ENCODE measurements at regions not wholly inside any gene's neighbourhood (a gene's known extent, or its start where the extent isn't known, plus 50 kb on each side); places are given as distances from the start of the nearest gene placed in this dataset.

DNA sequence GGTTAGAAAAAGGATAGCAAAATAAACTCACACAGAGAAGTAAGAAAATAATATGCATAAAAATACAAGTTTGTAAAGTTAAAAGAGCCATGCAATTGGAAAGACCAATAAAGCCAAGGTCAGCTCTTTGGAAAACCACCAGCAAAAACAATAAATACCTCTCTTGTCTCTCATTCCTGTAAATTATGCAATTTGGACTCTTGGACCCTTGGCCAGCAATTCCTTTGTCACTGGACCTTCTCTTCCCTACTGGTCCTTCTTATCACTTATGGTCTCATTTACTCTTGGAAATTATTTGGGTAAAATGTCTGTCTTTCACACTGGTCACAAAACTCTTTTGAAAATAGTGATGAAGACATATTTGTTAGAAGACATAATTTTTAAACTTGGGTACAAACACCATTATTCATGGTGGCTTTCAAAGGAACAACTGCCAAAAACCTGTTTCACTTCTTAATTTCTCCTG, 379.5 kb downstream of the TMEM232 start:
- no peak for DNase-seq (ENCODE audit: low read depth in 2 of 2, low spot score in 1 of 2)

DNA sequence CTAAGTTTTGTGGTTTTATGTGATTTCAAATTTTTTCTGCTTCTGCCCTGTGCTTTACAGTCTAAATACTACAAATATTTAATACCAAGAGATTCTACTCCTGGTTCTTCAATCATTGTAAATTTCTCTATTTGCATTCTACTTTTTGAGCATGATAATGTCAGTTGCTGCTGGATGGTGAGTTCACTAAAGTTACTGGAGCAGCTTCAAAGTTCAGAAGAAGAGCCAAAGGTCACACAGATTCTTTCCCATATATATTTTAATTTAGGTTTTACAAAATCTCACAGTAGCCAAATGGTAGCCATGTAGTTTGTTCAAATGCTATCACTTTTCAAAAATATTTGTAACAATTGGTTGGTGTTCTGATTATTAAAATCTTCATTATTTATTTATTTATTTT, 378.7 kb downstream of the TMEM232 start:
- DNase-seq (ENCODE audit: low read depth in 2 of 2, low spot score in 1 of 2), result no peak

DNA sequence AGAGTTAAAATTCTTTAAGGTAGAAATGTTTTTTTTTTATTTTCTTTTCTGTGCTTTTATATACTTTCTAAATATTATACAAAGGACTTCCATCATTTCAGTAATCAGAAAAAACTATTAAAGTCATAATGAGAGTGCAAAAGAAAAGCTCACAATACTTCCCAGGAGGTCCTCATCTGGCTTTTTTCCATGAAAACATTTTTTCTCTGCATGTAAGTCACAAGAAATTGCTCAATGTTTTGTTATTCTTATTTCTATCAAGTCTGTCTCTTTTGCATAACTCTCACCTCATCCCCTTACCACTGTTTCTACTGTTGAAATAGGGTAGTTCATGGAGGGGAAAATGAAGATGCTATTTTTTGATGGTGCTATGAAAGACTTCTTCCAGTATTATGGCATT, 375.0 kb downstream of the TMEM232 start:
- DNase-seq (ENCODE audit: low read depth in 2 of 2, low spot score in 1 of 2), result no peak

DNA sequence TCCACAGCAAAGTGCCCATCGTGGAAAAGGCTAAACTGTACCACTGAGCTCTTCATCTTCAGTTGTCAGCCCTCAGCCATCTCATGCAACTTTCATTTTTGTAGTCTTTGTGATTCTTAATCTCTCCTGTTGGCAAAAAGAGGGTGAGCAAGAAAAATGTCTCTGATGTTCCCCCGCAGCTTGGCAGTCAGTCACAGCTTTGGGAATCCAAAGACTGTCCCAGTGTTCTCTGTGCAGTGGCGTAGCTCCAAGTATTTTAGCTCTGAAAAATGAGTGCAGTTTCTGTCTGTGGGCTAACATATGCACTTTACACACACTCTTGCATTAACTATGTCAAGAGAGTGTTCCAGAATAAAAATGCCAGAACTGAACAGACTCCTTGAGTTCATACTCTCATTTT, 372.2 kb downstream of the TMEM232 start:
- DNase-seq (ENCODE audit: low read depth in 2 of 2, low spot score in 1 of 2), result no peak

DNA sequence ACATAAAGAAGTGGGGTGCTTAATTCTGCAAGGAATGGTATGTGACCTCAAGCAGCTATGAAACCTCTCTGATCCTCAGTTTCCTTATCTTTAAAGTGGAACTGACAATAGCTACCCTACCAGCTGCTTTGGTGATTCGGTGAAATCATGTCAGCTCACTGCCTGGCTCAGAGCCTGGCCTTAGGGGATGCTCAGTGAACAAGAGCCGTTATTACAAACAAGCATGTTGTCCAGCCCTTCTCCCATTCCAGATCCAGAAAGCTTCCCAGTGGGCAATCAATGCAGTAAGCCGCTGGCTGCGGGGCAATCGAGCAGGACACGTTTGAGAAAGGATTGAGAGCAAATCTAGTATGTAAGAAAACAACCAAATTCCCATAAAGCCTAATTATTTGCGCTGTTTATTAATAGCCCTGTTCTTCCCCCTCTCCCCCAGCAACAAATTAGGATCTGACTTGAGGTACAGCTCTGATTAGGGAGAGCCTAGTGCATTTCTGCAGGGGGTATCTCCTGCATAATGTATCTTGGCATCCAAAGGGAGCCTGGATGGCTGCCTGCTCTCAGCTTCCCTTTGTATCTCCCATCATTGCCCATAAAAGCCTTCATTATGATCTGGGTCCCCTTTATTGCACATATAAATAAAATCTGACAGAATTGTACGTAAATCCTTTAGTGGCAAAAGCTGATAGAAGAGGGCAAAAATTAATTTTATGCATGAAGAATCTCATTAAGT, 371.4 kb downstream of the TMEM232 start:
- no peak for DNase-seq (ENCODE audit: low read depth in 2 of 2, low spot score in 1 of 2)

DNA sequence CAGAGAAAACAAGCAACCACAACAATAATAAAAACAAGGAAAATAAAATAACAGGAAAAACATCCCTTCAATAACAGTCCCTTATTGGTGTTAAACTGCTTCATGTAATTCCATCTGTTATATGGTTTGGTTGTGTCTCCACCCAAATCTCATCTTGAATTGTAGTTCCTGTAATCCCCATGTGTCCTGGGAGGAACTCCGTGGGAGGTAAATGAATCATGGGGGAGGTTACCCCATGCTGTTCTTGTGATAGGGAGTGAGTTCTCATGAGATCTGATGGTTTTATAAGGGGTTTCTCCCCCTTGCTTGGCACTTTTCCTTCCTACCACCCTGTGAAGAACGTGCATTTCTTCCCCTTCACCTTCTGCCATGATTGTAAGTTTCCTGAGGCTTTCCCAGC, 369.8 kb downstream of the TMEM232 start:
- DNase-seq (ENCODE audit: low read depth in 2 of 2, low spot score in 1 of 2), result no peak

DNA sequence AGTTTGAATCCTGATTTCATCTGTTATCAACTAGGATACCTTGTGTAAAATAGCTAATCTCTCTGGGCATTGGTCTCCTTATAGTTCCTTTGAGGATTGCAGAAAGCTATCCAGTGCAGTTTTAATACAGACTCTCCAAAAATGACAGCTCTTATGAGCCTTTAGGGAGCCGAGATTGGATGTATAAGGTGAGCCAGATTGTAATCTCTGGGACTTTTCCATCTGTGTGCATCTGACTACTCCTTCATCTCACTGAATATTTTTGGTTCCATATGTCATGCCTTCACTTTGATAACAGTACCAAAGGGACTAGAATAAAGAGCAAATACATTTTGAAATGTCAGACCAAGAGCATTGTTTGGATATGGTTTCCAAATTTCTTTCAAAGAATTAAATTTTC, 367.2 kb downstream of the TMEM232 start:
- no peak for DNase-seq (ENCODE audit: low read depth in 2 of 2, low spot score in 1 of 2)

DNA sequence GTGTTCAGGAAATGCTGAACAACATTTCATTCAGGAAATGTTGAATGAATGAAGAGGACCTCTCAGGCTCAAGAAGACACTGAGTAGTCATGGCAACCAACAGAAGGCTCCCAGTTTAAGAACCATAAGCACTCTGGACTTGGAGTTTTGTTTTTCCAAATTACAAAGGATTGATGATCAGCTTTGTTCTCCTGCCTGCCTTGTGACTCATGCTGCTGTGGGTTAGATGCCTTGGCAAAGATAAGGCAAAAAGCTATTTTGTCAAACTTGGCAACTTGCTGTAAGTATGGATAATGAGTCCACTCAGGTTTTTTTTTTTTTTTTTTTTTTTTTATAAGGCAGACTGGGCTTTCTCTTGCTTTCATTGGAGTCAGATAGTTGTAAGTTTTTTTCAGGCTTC, 365.0 kb downstream of the TMEM232 start:
- no peak for DNase-seq (ENCODE audit: low read depth in 2 of 2, low spot score in 1 of 2)

DNA sequence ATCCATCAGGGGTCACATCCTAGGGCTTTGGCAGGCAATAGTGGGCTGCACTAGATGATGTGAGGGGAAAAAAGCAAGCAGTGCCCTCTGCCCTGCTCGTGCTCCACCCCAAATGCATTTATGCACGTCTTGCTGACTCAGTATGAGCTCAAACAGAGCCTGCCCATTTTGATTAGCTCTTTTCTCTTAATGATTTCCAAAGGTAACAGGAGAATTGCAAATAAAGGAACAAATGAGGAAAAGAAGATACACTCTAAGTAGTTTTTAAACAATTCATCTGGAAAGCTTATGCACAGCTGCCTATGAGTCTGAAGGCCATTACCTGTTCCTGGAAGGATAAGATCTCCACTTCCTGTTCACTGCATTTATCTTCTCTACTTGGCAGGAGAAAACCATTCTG, 364.2 kb downstream of the TMEM232 start:
- no peak for DNase-seq (ENCODE audit: low read depth in 2 of 2, low spot score in 1 of 2)

DNA sequence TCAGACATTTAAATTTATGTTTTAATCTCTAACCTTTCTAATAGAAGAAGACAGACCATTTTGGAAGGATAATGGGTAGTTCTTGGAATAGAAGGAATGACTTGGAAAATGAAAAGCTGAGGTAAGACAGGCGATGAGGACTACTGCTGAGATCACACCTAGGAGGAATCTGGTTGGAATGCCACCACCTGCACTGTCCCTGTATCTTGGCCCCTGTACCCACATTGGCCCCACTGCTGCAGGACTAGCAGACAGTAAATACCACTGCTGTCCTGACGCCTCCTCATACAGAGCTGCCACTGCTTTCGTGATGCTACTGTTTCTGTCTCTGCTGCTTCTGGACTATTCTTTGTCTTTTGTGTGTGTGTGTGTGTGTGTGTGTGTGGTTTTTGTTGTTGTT, 359.8 kb downstream of the TMEM232 start:
- no peak for DNase-seq (ENCODE audit: low read depth in 2 of 2, low spot score in 1 of 2)

All from stimulated activated CD8-positive, alpha-beta memory T cell treated with anti-CD3 and anti-CD28 coated beads, Interleukin-4, amount 100 ng/mL, for 1 hour (primary cell).